ENCODE measurements at regions not wholly inside any gene's neighbourhood (a gene's known extent, or its start where the extent isn't known, plus 50 kb on each side); places are given as distances from the start of the nearest gene placed in this dataset.

GRCh38 chr13:79749566-79749965, 268.6 kb downstream of the NDFIP2 start:
- no peak for DNase-seq

- DNase-seq: no peak
These were observed 264.1 kb downstream of the NDFIP2 start for GRCh38 chr13:79745081-79745480.

DNA sequence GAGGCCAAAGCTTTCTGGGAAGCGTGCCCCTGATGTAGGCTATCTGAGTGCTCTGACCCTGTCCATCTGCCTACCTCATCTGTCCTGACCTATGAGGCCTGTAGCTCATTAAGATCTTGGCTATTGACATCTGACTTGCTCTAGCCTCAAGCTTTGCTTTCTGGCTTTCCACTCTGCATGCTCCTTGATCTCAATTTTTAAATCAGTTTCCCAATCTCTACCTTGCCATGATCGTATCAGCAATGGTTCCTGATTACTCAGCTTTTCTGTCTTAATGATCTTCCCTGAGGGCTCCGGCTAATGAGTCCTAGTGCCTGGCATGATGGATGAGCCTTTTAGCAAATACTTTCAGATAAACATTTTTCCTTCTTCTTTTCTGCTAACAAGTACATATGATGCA, 262.0 kb downstream of the NDFIP2 start:
- no peak for DNase-seq

DNA sequence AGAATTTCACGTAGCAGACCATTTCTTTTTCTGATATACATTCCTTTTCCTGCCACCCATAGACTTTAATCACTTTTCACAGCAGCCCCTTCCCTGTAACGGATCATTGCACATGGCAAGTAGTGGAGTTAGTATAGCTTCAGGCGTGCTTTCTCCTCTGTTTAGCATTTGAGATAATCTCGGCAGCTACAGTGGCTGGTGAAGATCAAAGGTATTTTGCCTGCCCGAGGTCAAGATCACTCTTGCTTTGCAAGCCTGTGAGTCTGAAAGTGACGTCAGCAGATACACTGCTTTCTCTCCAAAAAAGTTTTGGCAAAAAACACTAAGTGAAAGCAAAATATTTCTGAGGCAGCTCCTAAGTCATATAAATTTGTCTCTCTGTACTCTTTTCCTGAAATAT, 260.0 kb downstream of the NDFIP2 start:
- no peak for DNase-seq

- no peak for DNase-seq
These were observed 255.4 kb downstream of the NDFIP2 start for GRCh38 chr13:79736356-79736755.

DNA sequence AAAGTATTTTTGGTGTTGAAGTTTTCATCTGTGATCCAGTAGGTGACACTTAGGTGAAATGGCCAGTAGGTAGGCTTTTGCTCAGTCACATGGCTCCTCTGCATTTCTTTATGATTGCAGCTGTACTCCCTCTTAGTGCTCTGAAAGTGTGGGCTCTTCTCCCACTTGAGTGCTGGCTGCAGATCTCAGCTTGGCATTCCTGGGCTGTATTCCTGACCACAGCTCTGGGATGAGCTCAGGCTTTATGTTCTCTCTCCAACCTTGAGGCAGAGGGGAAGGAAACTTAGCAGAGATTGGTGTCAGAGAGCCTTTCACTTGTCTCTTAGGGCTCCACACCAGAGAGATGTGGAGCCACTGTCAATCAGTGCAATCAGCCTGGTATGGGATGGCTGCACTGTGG, 254.3 kb downstream of the NDFIP2 start:
- no peak for DNase-seq

DNA sequence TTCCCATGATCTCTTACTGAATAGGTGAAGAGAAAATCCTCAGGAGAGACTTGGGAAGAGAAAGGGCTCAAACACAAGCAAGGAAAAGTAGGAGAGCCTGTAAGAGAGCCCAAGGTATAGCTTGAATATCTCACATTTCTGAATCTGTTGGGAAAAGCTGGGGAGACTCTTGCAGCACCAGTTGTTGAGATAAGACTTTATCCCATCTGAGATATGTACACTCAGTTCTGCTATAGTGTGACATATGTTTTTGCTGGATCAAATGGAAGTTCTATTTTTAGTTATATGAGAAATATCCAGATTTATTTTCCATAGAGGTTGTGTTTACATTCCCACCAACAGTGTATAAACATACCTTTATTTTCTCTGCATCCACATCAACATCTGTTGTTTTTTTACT, 246.1 kb downstream of the NDFIP2 start:
- DNase-seq: no peak

- no peak for DNase-seq
These were observed 244.9 kb downstream of the NDFIP2 start for GRCh38 chr13:79725841-79726240.

DNA sequence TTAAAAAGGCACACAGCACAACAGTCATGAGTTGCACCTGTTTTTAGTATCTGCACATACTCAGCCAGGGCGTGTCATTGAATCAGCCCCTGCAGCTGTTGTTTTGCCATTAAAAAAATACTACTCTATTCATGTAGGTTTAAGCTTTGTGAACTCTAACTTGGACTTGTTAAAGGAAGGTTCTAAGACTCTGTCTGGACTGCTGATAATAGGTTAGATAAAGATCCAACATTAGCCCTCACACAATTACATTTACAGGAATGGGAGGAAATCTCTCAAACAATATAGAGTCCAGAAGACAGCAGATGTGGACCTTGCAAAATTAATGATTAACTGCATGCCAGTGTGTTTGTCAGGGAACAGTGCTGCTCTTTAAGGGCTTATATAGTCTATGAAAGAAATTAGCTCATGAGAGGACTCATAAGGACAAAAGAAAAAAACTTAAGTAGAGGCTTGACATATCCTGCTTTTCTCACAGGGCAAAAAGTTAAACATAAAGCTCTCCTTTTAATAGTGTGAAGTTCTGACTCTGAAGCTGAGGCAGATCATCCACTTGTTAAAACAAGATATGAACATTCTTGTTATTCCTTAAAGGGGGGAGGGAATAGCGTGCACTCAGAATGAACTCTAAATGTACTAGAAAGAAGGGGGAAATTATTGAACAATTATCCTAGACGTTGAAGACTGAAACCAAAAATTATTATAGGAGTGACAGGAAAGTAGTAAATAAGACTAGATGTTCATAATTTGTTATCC, 243.6 kb downstream of the NDFIP2 start:
- no peak for DNase-seq

DNA sequence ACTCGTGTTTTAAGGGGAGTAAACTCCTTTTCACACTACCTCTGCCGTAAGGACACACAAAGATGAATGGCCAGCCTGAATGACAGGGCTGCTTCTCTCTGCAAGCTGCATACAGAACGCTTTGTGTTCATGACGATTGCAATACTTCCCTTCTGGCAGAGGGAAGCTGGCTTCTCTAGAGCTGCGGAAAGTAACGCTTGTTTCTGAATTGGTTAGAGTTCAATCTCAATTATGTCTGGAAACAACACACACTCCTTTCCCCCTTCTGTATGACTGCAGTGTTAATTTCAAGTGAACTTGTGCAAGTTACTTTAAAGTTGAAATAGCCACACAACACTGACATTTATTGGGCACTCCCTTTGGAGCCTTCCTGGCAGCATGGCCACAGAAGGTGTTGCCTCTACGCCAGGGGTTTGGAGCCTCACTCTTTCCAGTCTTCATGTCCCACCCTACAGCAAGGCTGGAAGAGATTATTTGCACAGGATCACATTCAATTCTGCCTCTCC, 242.6 kb downstream of the NDFIP2 start:
- DNase-seq: no peak

- no peak for DNase-seq
These were observed 242.0 kb downstream of the NDFIP2 start for GRCh38 chr13:79722885-79723445.

GRCh38 chr13:79716191-79716590, 235.2 kb downstream of the NDFIP2 start:
- no peak for DNase-seq

DNA sequence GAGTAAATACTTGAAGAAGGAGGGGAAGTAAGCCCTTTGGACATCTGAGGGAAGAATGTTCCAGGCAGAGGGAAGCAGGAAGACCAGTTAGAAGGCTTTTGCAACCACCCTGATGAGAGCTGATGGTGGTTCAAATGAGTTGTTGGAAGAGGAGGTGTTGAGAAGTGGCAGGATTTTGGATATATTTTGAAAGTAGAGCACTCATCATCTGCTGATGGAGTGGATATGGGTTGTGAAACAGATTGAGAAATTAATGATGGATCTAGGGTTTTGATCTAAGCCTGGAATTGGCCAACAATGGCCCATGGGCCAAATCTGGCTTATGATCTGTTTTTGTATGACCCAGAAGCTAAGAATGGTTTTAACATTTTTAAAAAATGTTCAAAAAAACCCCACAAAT, 230.7 kb downstream of the NDFIP2 start:
- DNase-seq: no peak

GRCh38 chr13:79710376-79710775, 229.4 kb downstream of the NDFIP2 start:
- no peak for DNase-seq

DNA sequence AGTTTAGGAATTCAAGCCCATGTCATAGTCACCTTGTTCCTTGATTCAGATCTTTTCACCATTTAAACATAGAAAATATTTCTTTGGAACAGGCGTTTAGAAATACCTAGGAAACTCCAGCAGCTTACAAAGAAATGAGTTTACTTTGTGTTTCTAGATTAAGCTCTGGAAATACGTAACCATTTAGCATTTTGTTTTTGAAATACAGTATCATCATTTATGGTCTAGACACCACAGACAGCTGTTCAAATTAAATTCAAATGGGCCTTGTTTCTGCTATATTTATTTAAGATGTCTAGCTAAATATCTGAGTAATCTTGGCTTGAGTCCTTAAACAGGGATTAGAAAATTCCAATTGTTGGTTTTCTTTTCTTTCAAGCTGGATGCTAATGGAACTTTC, 228.5 kb downstream of the NDFIP2 start:
- DNase-seq: no peak

GRCh38 chr13:79703772-79704171, 222.8 kb downstream of the NDFIP2 start:
- no peak for DNase-seq

GRCh38 chr13:79695754-79696153, 214.8 kb downstream of the NDFIP2 start:
- no peak for DNase-seq

- no peak for DNase-seq
These were observed 211.9 kb downstream of the NDFIP2 start for GRCh38 chr13:79692846-79693245.

DNA sequence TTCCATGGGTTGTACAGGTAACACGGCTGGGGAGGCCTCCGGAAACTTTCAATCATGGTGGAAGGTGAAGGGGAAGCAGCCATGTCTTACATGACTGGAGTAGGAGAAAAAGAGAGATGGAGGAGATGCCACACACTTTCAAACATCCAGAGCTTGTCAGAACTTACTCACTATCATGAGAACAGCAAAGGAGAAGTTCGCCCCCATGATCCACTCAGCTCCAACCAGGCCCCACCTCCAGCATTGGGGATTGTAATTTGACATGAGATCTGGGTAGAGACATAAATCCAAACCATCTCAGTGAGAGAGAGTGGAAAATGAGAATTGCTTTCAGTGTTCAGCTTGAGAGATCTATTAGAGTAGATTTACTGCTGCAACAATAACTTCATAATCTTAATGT, 210.9 kb downstream of the NDFIP2 start:
- no peak for DNase-seq

GRCh38 chr13:79688741-79689140, 207.8 kb downstream of the NDFIP2 start:
- no peak for DNase-seq

- DNase-seq: no peak
These were observed 205.5 kb downstream of the NDFIP2 start for GRCh38 chr13:79686441-79686840.

DNA sequence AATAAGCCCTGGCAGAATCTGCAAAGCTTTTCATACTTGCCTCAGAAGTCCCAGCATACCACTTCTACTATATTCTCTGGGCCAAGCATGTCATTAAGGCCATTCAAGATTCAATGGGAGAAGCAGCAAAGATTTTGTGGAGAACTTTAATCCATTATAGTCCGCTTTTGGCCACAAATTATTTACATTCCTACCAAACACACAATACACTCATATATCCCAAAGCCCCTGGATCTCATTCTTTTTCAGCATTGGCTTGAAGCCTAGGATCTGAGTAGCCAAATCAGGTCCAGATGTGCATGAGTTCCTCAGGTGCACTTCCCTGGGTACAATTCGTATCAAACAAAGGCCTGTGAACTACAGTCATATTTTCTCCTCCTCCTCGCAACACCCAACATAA, 203.4 kb downstream of the NDFIP2 start:
- no peak for DNase-seq

DNA sequence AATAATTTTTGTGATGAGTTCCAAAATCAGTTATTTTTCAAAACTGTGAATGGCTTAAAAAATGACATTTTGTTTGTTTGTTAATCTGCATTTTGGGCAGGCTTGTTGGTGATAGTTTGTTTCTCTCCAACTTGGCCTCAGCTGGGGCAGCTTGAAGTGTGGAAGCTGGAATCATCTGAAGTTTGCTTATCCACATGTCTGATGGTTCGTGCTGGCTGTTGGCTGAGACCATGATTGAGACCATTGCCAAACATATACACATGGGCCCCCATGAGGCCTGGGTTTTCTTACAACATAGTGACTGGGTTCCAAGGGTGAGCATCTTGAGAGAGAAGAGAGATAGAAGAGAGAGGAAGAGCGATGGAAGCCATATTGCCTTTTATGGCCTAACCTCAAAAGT, 201.2 kb downstream of the NDFIP2 start:
- DNase-seq: no peak

GRCh38 chr13:79681069-79681468, 200.1 kb downstream of the NDFIP2 start:
- DNase-seq: no peak

GRCh38 chr13:79680485-79680884, 199.5 kb downstream of the NDFIP2 start:
- DNase-seq: no peak

Measured in stimulated activated naive CD4-positive, alpha-beta T cell (primary cell).